Fibroblast of gingiva (primary cell): ENCODE measurements at regions not wholly inside any gene's neighbourhood (a gene's known extent, or its start where the extent isn't known, plus 50 kb on each side); places are given as distances from the start of the nearest gene placed in this dataset.

Experiments used
- DNase-seq: peaks from one replicate; pipeline ENCODE4 v3.0.0-alpha.2; 2011; ENCODE audit warnings: low read depth

GRCh38 chr13:105353654-105354053 is 1181.8 kb downstream of the EFNB2 start:
- DNase-seq: no peak

DNA sequence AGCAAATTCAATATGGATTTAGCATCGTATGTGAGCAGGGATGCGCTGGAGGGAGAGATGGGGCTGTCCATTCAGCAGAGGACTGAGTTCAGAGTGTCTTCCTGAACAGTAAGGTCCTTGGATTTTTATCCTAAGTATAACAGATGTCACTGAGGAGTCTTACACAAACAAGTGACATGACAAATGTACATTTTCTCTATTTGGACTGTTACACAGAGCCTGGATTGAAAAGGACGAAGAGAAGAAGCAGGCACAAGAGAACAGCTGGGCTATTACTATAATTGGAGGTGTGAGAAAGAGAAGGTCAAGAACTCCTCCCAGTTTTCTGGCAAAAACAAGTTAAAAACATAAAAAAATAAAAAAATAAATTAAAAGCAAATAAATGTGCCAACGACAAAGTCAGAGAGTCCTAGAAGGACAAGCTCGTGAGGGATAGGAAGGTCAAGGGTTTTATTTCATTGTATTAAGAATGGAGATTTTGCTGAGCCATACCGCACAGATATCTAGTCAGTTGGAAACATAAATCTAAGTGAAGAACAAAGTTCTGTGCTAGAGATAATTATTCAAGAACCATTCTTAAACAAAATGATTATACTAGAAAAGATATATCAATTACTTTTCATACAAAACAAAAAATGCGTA is 1186.3 kb downstream of the EFNB2 start:
- DNase-seq: no peak

GRCh38 chr13:105346141-105346775 is 1189.2 kb downstream of the EFNB2 start:
- DNase-seq: peak; percentile 8

- no peak for DNase-seq
Observed at GRCh38 chr13:105345730-105346129, 1189.7 kb downstream of the EFNB2 start.

DNA sequence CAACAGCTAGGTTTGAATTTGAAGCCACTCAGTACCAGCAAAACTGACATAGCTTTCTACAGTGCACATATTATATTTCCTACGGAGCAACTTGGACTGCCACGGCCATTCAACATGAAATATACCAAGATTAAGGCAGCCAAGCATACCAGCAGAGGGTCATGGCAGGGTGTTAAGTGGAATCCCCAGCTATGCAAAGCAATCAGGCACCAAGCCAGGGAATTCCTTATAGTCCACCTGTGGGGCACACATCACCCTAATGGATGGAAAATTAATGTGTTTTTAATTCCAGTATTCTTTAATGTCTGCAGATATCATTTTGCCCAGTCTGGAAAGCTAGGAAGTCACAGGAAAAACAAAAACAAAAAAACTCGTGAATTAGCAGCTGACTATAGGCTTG is 1190.3 kb downstream of the EFNB2 start:
- DNase-seq: no peak

DNA sequence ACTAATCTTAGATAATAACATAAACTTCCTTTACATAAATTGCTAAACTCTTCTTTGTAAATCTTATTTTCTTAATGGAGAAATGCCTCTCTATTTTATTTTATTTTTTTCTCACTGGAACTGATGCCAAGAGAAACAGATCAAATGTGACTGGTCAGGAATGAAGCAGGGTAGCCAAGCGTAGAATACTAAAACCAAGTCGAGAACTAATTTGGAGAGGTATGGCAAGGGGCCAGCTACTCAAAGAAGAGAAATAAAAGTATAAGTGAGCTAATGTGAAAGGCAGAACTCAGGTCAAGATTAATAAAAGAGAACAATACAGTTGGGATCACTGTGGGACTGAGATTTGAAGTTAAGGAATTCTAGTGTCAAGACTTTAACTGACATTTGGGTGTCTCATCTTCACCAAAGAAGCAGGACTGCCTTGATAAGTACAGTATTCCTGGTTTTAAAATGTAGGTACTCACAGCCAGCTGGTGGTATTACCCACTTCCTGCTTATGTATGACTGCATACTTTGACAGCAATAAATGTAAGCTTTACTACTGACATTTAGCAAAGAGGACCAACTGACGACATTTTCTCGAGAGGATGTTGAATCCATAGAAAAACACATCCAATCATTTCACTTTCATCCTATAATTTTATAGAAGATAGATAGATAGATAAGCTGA is 1192.2 kb downstream of the EFNB2 start:
- DNase-seq: no peak

- no peak for DNase-seq
Observed at GRCh38 chr13:105342281-105342820, 1193.1 kb downstream of the EFNB2 start.

GRCh38 chr13:105341758-105342157 is 1193.7 kb downstream of the EFNB2 start:
- DNase-seq: no peak

GRCh38 chr13:105341256-105341655 is 1194.2 kb downstream of the EFNB2 start:
- no peak for DNase-seq

GRCh38 chr13:105340061-105340606 is 1195.3 kb downstream of the EFNB2 start:
- DNase-seq: no peak

DNA sequence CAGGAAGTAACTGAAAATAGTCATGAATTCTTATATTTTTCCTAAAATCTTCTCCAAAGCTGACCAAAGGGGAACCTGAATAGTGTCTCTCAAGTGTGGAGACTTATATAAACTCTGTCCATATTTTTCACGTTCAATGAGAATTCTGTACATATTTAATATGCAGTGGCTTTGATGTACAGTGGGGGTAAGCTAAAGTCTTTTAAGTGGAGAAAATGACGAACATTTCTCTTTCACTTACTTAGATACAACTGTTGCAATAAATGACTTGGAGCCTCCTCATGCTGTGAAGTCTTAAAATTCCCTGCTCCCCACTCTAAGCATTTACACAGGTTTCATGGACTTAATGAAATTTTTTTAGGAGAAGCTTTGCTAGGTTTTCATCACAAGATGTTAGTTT is 1196.7 kb downstream of the EFNB2 start:
- DNase-seq: no peak

DNA sequence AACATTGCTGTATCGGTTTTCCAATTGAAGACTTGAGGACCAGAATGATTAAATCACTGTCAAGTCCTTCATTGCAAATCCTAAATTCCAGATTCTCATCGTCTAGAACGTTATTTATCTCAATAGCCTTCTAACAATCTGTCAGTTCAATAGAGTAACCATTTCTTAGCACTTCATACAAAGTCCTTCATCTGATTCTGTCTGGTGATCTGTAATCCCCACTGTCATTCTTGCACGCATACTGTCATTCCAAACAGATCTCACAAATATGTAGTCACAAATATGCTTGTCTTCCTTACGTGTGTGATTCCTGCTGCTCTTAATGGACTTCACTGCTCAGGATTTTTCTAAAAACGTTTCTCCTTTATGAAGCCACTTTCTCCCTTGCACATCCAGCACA is 1197.5 kb downstream of the EFNB2 start:
- no peak for DNase-seq

DNA sequence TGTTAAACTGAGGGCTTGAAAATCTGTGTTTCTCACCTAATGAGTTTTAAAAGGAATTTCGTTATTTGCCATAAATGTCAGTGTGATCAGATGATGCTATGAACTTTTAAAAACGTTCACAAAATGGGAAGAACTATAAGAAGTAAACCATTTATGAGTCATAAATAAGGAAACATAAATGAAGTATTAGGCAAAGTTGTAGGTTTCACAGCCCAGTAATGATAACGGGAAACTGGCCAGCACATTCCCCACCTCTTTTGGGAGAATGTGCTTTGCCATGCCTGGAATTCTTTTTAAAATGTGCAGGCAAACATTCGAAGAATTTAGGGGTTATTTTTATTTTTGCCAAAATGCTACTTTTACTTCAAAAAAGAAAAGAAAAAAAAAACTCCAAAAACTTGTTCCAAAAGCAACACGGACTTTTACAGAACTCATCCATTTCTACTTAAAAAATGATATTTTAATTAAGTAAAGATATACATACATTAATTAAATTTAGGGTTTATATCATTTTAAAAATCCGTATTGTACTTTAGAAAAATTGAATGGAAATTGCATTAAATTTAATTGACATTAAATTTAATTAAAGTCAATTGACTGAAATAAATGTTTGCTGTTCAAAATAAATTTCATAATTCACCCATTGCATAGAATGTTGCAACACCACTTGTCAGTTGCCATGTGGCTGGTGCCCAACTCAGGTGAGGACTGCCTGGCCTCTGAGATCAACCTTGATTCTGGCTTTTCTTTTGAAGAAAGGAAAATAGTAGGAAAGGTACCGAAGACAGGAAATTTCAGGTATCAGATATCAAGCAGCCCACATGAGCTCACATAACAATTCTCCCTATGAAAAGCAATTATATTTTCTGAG is 1198.5 kb downstream of the EFNB2 start:
- peak; percentile 6 for DNase-seq

DNA sequence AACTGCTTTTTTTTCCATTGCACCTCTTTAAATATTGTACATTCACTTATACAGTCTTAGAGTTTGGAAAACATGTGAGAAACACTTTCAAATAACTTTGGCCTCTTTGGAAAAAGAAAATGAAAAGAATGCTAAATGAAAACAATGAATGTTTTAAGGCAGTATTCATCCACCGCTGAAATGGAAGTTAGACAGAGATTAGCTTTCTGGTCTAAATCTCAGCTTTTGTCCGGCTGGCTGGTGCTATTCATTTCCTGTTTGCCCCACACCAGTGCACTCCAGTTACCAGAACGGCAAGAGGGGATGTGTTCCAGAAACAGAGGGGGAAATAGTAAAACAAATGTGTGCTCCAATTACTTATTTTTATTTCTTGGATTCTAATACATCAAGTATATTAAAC is 1201.3 kb downstream of the EFNB2 start:
- peak; percentile 4 for DNase-seq

DNA sequence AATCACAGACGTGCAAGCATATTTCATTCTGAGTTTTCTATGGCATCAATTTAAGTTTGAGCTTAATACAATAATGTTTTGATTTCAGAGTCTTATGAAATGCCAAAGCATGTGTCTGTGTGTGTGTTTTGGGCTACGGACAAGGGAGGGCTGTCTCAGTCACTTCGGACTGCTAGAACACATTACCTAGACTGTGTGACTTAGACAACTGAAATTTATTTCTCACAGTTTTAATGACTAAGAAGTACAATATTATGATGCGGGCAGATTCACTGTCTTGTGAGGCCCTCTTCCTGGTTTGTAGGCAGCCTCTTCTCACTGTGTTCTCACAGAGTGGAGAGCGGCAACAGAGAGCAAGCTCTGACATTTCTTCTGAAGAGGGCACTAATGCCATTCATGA is 1202.0 kb downstream of the EFNB2 start:
- no peak for DNase-seq

- DNase-seq: no peak
Observed at GRCh38 chr13:105329359-105329758, 1206.1 kb downstream of the EFNB2 start.

DNA sequence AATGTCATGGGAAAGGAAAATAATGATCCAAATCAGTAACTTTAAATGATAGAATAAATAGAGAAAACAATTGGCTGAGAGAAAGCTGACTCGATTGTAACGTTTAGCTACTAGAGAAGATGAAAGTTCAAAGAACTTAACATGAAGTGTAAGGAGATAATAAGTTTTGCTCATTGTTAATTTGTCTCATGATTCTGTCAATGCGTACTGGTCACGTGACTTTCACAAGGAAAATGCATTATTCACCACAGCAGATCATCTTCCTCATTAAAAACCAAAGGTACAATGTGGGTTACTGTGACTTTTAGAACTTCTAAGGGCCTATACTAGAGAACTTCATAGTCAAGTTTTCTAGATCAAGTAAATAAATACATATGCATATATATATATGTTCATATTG is 1207.2 kb downstream of the EFNB2 start:
- DNase-seq: no peak

DNA sequence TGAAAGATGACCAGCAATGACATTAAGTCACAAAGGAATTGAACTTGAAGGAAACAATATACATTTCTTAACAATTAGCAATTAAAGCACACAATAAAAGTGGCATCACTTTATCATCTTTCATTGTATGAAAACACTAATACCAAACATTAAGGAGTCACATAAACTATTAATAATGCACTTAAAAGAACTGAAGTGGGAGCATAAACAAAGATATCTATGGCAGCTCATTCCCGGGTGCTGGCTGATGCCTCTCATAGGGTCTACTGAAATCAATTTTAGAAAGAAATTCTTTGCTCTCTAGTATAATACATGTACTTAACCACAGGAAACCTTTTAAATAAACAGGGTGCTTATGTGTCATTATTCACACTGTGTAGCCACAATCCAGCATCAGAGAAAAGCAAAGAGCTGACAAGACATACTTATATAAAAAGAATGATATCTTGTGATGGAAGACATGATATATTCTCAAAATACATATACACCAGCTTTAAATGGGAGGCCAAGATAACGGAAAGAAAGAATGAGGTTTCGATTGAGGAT is 1207.8 kb downstream of the EFNB2 start:
- no peak for DNase-seq

GRCh38 chr13:105319875-105320274 is 1215.6 kb downstream of the EFNB2 start:
- no peak for DNase-seq

GRCh38 chr13:105316731-105317130 is 1218.7 kb downstream of the EFNB2 start:
- no peak for DNase-seq

DNA sequence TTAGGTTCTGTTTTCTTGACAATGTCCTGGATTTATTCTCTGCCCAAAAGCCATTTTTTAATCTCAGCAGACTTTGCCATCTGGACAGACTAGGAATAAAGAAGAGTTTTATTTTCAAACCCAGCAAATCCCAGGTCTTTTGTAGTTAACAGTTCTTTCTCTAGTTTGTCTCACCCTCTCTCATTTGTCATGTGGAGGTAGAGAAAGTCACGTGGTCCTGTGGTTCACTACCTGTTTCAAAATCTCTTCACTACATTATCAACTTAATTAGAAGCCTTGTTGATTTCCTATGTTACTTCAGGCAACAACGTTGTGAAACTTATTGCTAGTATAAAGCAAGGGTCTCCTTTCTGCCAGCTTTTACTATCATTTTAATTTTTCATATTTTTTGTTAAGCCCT is 1222.6 kb downstream of the EFNB2 start:
- no peak for DNase-seq

GRCh38 chr13:105311094-105311493 is 1224.4 kb downstream of the EFNB2 start:
- no peak for DNase-seq
